ENCODE measurements at regions not wholly inside any gene's neighbourhood (a gene's known extent, or its start where the extent isn't known, plus 50 kb on each side); places are given as distances from the start of the nearest gene placed in this dataset.

- no peak for TF ChIP-seq CTCF (IDR thresholded peaks at IDR 0.05)
- TF ChIP-seq POLR2A (IDR thresholded peaks at IDR 0.05): no peak
These were observed 1144.7 kb downstream of the CNTNAP5 start for GRCh38 chr2:125169764-125170146.

Measured in lower leg skin (tissue), 3 donors.